SK-N-SH treated with all-trans-retinoic acid at 6 μM for 48 hours (cell line): ENCODE measurements at regions not wholly inside any gene's neighbourhood (a gene's known extent, or its start where the extent isn't known, plus 50 kb on each side); places are given as distances from the start of the nearest gene placed in this dataset.

Source experiments
- BACH2 ChIP-seq: fragments of 250-450 bp; sonication (Bioruptor Pico); IDR thresholded peaks from 2 replicates; pipeline ENCODE4 v1.9.0; 2021; ENCODE audit warnings: mild to moderate bottlenecking, borderline replicate concordance
- CSRNP3 ChIP-seq: fragments of 250-450 bp; sonication (Bioruptor Pico); IDR thresholded peaks from 2 replicates; pipeline ENCODE4 v1.5.1; 2021; ENCODE audit warnings: mild to moderate bottlenecking, moderate library complexity
- GLIS3 ChIP-seq: fragments of 250-450 bp; sonication (Bioruptor Pico); IDR thresholded peaks from 2 replicates; pipeline ENCODE4 v1.5.0; 2020; ENCODE audit warnings: mild to moderate bottlenecking, moderate library complexity
- ISL1 ChIP-seq: fragments of 250-450 bp; sonication (Bioruptor Pico); IDR thresholded peaks from 2 replicates; pipeline ENCODE4 v2.1.2; 2022; ENCODE audit warnings: mild to moderate bottlenecking, moderate library complexity
- OSR1 ChIP-seq: fragments of 250-450 bp; sonication (Bioruptor Pico); IDR thresholded peaks from 2 replicates; pipeline ENCODE4 v1.8.0; 2022; ENCODE audit warnings: moderate library complexity, mild to moderate bottlenecking, inconsistent platforms
- PATZ1 ChIP-seq: fragments of 250-450 bp; sonication (Bioruptor Pico); IDR thresholded peaks from 2 replicates; pipeline ENCODE4 v1.8.0; 2020; ENCODE audit warnings: mild to moderate bottlenecking, moderate library complexity, borderline replicate concordance
- PPARA ChIP-seq: fragments of 250-450 bp; sonication (Bioruptor Pico); IDR thresholded peaks from 2 replicates; pipeline ENCODE4 v1.5.0; 2020; ENCODE audit warnings: mild to moderate bottlenecking, borderline replicate concordance
- RARB ChIP-seq: fragments of 250-450 bp; sonication (Bioruptor Pico); IDR thresholded peaks from 2 replicates; pipeline ENCODE4 v1.8.0; 2021; ENCODE audit warnings: mild to moderate bottlenecking, moderate library complexity
- SNAI2 ChIP-seq: fragments of 250-450 bp; sonication (Bioruptor Pico); IDR thresholded peaks from 2 replicates; pipeline ENCODE4 v1.5.0; 2020; ENCODE audit warnings: mild to moderate bottlenecking, moderate library complexity
- ZC3H10 ChIP-seq: fragments of 250-450 bp; sonication (Bioruptor Pico); IDR thresholded peaks from 2 replicates; pipeline ENCODE4 v1.5.1; 2021; ENCODE audit warnings: mild to moderate bottlenecking, moderate library complexity
- ZFP3 ChIP-seq: fragments of 250-450 bp; sonication (Bioruptor Pico); IDR thresholded peaks from 2 replicates; pipeline ENCODE4 v1.5.0; 2020; ENCODE audit warnings: mild to moderate bottlenecking, moderate library complexity
- ZFP30 ChIP-seq: fragments of 450-650 bp; formaldehyde crosslinking; IDR thresholded peaks from 2 replicates; pipeline ENCODE4 v1.5.0; 2022; ENCODE audit warnings: mild to moderate bottlenecking, moderate library complexity
- ZNF565 ChIP-seq: fragments of 450-650 bp; formaldehyde crosslinking; conservative IDR thresholded peaks from 2 replicates; pipeline ENCODE4 v1.5.0; 2020; ENCODE audit warnings: low read depth, mild to moderate bottlenecking, moderate library complexity

GRCh38 chr10:76615049-76615448, 1022.6 kb downstream of the KCNMA1 start:
- TF ChIP-seq ZFP30 (CRISPR knock-in tag) = no peak
- TF ChIP-seq ISL1 = no peak
- no peak for TF ChIP-seq PATZ1 (CRISPR knock-in tag)
- TF ChIP-seq BACH2 (CRISPR knock-in tag) = no peak
- no peak for TF ChIP-seq RARB
- TF ChIP-seq SNAI2 = no peak
- TF ChIP-seq OSR1 (CRISPR knock-in tag) = no peak
- no peak for TF ChIP-seq PPARA (CRISPR knock-in tag)
- no peak for TF ChIP-seq ZFP3 (CRISPR knock-in tag)
- TF ChIP-seq CSRNP3 = no peak
- no peak for TF ChIP-seq GLIS3 (CRISPR knock-in tag)
- TF ChIP-seq ZC3H10 (CRISPR knock-in tag) = no peak
- TF ChIP-seq ZNF565 (CRISPR knock-in tag) = no peak
